H1 (cell line): ENCODE measurements at regions not wholly inside any gene's neighbourhood (a gene's known extent, or its start where the extent isn't known, plus 50 kb on each side); places are given as distances from the start of the nearest gene placed in this dataset.

Source experiments
- CTCF ChIA-PET: fragments of 300-600 bp; sonication (Branson Sonifier 250); formaldehyde crosslinking; loops from one replicate; lab custom pipeline; 2021; ENCODE audit not compliant: partially characterized antibody; lab: Charles Lee
- POLR2A ChIA-PET: fragments of 300-600 bp; sonication (Branson Sonifier 250); formaldehyde crosslinking; loops from one replicate; lab custom pipeline; 2021; ENCODE audit warnings: inconsistent platforms; ENCODE audit not compliant: partially characterized antibody; lab: Charles Lee
- DNase-seq, 2 experiments: peaks; one replicate each; pipeline versions ENCODE4 v3.0.0 to v3.0.0-alpha.2; 2010 to 2022; ENCODE audit warnings: low spot score in 2 of 2, low read depth in 1 of 2, mixed read lengths in 1 of 2
- FAIRE-seq: peaks from 2 replicates; lab custom pipeline; 2011; peaks lifted over from hg19 to GRCh38; lab: Jason Lieb, UNC
- H2AFZ ChIP-seq: 2 replicates; pipeline ENCODE4 v1.8.1; 2012; ENCODE audit warnings: low read length, inconsistent platforms
- H2AK5ac ChIP-seq: 2 replicates; pipeline ENCODE4 v1.6.1; 2013; ENCODE audit warnings: low read depth, low read length
- H2BK120ac ChIP-seq: replicated peaks from 2 replicates; pipeline ENCODE3; 2013; ENCODE audit warnings: low read depth, low read length, inconsistent platforms
- H2BK12ac ChIP-seq: 2 replicates; pipeline ENCODE4 v1.6.1; 2013; ENCODE audit warnings: low read depth, low read length
- H2BK15ac ChIP-seq: 2 replicates; pipeline ENCODE4 v1.6.1; 2013; ENCODE audit warnings: low read length
- H2BK20ac ChIP-seq: 2 replicates; pipeline ENCODE4 v1.6.1; 2013; ENCODE audit warnings: low read length
- H2BK5ac ChIP-seq: 2 replicates; pipeline ENCODE4 v1.6.1; 2013; ENCODE audit warnings: low read depth, low read length
- H3K14ac ChIP-seq: 2 replicates; pipeline ENCODE4 v1.6.1; 2013; ENCODE audit warnings: inconsistent platforms; ENCODE audit not compliant: insufficient read length
- H3K18ac ChIP-seq: 2 replicates; pipeline ENCODE4 v1.6.1; 2013; ENCODE audit warnings: low read length; ENCODE audit errors: extremely low read depth
- H3K23ac ChIP-seq: 2 replicates; pipeline ENCODE4 v1.6.1; 2013; ENCODE audit warnings: inconsistent platforms; ENCODE audit not compliant: insufficient read length
- H3K23me2 ChIP-seq: 2 replicates; pipeline ENCODE4 v1.6.1; 2013; ENCODE audit warnings: low read depth, low read length
- H3K27ac ChIP-seq: 2 replicates; pipeline ENCODE4 v1.6.1; 2011; ENCODE audit warnings: low read depth, low read length, inconsistent platforms
- H3K27me3 ChIP-seq, 4 experiments: replicated peaks in 1 of 4; 1 replicate in 1 of 4; 2 replicates in 3 of 4; pipeline versions ENCODE4 v1.6.1 to v1.8.1; 2011 to 2013; ENCODE audit warnings: low read length in 3 of 4, mild to moderate bottlenecking in 3 of 4, inconsistent platforms in 2 of 4, mixed read lengths in 2 of 4, moderate library complexity in 1 of 4; ENCODE audit not compliant: control insufficient read depth in 3 of 4, insufficient read depth in 3 of 4; ENCODE audit errors: extremely low read depth in 1 of 4
- H3K36me3 ChIP-seq, 4 experiments: 2 replicates each; pipeline versions ENCODE4 v1.6.1 to v1.8.1; 2011 to 2013; ENCODE audit warnings: mild to moderate bottlenecking in 4 of 4, low read length in 3 of 4, moderate library complexity in 2 of 4, control low read depth in 1 of 4, inconsistent platforms in 1 of 4; ENCODE audit not compliant: insufficient read depth in 4 of 4, control insufficient read depth in 2 of 4
- H3K4ac ChIP-seq: replicated peaks from 2 replicates; pipeline ENCODE3; 2013; ENCODE audit warnings: low read length, low read depth, mixed read lengths, inconsistent platforms; ENCODE audit not compliant: insufficient read length
- H3K4me1 ChIP-seq, 4 experiments: replicated peaks in 1 of 4; 1 replicate in 1 of 4; 2 replicates in 3 of 4; pipeline versions ENCODE4 v1.6.1 to v1.8.1; 2011 to 2013; ENCODE audit warnings: low read length in 3 of 4, inconsistent platforms in 2 of 4, mixed read lengths in 1 of 4; ENCODE audit not compliant: insufficient read depth in 4 of 4, control insufficient read depth in 3 of 4
- H3K4me2 ChIP-seq, 2 experiments: 2 replicates each; pipeline versions ENCODE4 v1.6.1 to v1.8.1; 2011 to 2013; ENCODE audit warnings: low read depth in 2 of 2, low read length in 2 of 2, control low read depth in 1 of 2, inconsistent platforms in 1 of 2, mild to moderate bottlenecking in 1 of 2; ENCODE audit not compliant: insufficient read depth in 1 of 2
- H3K4me3 ChIP-seq, 4 experiments: fragments of 200-600, 300-600 bp in 1 of 4; sonication (generic), shearing (Covaris generic), sonication (Bioruptor Twin) in 1 of 4; 2 replicates each; pipeline versions ENCODE4 v1.5.1 to v1.8.1; 2011 to 2016; ENCODE audit warnings: low read length in 4 of 4, low read depth in 3 of 4, control low read depth in 2 of 4, inconsistent platforms in 2 of 4, mild to moderate bottlenecking in 2 of 4, mixed read lengths in 1 of 4, moderate library complexity in 1 of 4; ENCODE audit not compliant: insufficient read depth in 2 of 4; ENCODE audit errors: extremely low read depth in 1 of 4
- H3K56ac ChIP-seq: replicated peaks from 2 replicates; pipeline ENCODE3; 2013; ENCODE audit warnings: low read depth, mild to moderate bottlenecking, mixed read lengths, low read length, inconsistent platforms; ENCODE audit not compliant: insufficient read length
- H3K79me1 ChIP-seq: 2 replicates; pipeline ENCODE4 v1.6.1; 2013; ENCODE audit warnings: low read depth, low read length, control low read depth
- H3K79me2 ChIP-seq, 2 experiments: 2 replicates each; pipeline versions ENCODE4 v1.6.1 to v1.8.1; 2012 to 2013; ENCODE audit warnings: low read length in 2 of 2, mild to moderate bottlenecking in 2 of 2, inconsistent platforms in 1 of 2; ENCODE audit not compliant: insufficient read depth in 2 of 2, control insufficient read depth in 1 of 2
- H3K9ac ChIP-seq, 4 experiments: replicated peaks in 1 of 4; 1 replicate in 1 of 4; 2 replicates in 3 of 4; pipeline versions ENCODE4 v1.6.1 to v1.8.1; 2011 to 2013; ENCODE audit warnings: low read depth in 3 of 4, low read length in 3 of 4, control low read depth in 2 of 4, mild to moderate bottlenecking in 2 of 4, moderate library complexity in 2 of 4, inconsistent platforms in 1 of 4; ENCODE audit errors: extremely low read depth in 1 of 4
- H3K9me3 ChIP-seq, 2 experiments: 2 replicates each; pipeline versions ENCODE4 v1.6.1 to v1.8.1; 2012 to 2013; ENCODE audit warnings: mild to moderate bottlenecking in 2 of 2, moderate library complexity in 2 of 2, control low read depth in 1 of 2, inconsistent platforms in 1 of 2, low read depth in 1 of 2, low read length in 1 of 2, mixed read lengths in 1 of 2; ENCODE audit not compliant: insufficient read depth in 2 of 2
- H4K20me1 ChIP-seq, 2 experiments: replicated peaks in 1 of 2; 2 replicates each; pipeline versions ENCODE3 to v1.8.1; 2011 to 2013; ENCODE audit warnings: inconsistent platforms in 2 of 2, low read length in 2 of 2, mild to moderate bottlenecking in 1 of 2; ENCODE audit not compliant: insufficient read depth in 2 of 2, control insufficient read depth in 1 of 2
- H4K5ac ChIP-seq: 2 replicates; pipeline ENCODE4 v1.6.1; 2013; ENCODE audit warnings: low read length, low read depth, mixed read lengths, inconsistent platforms; ENCODE audit not compliant: insufficient read length
- H4K8ac ChIP-seq: 2 replicates; pipeline ENCODE4 v1.8.0; 2013; ENCODE audit warnings: mild to moderate bottlenecking, moderate library complexity, low read length, inconsistent platforms; ENCODE audit not compliant: insufficient read depth; ENCODE audit errors: extremely low read depth
- H4K91ac ChIP-seq: replicated peaks from 2 replicates; pipeline ENCODE3; 2013; ENCODE audit warnings: low read length, mixed read lengths, inconsistent platforms; ENCODE audit not compliant: insufficient read length
- BRCA1 ChIP-seq: IDR thresholded peaks from 2 replicates; pipeline ENCODE4 v1.6.1; 2012; ENCODE audit warnings: low read depth, low read length, improper control_type of control experiment
- HDAC2 ChIP-seq, 2 experiments: fragments of 300-600 bp in 1 of 2; sonication (generic) in 1 of 2; IDR thresholded peaks; 2 replicates each; pipeline ENCODE4 v1.6.1; 2011 to 2012; ENCODE audit warnings: low read depth in 2 of 2, low read length in 2 of 2, mild to moderate bottlenecking in 2 of 2, moderate library complexity in 2 of 2, borderline replicate concordance in 1 of 2, inconsistent platforms in 1 of 2
- JUN ChIP-seq: IDR thresholded peaks from 2 replicates; pipeline ENCODE4 v1.6.1; 2011; ENCODE audit warnings: low read depth, mild to moderate bottlenecking, improper control_type of control experiment, low read length
- PHF8 ChIP-seq: fragments of 200-600 bp; sonication (generic); conservative IDR thresholded peaks from 2 replicates; pipeline ENCODE4 v1.7.1; 2012; ENCODE audit warnings: low read depth, mild to moderate bottlenecking, inconsistent platforms, low read length, moderate library complexity
- POU5F1 ChIP-seq: IDR thresholded peaks from 2 replicates; pipeline ENCODE4 v1.6.1; 2011; ENCODE audit warnings: low read depth, mild to moderate bottlenecking, low read length, moderate library complexity
- RAD21 ChIP-seq, 2 experiments: IDR thresholded peaks in 1 of 2; conservative IDR thresholded peaks in 1 of 2; 2 replicates each; pipeline ENCODE4 v1.6.1; 2011; ENCODE audit warnings: low read depth in 2 of 2, low read length in 2 of 2, improper control_type of control experiment in 1 of 2, inconsistent platforms in 1 of 2, mild to moderate bottlenecking in 1 of 2, moderate library complexity in 1 of 2
- SIX5 ChIP-seq: IDR thresholded peaks from 2 replicates; pipeline ENCODE4 v1.6.1; 2011; ENCODE audit warnings: mild to moderate bottlenecking, low read depth, low read length
- TCF12 ChIP-seq: IDR thresholded peaks from 2 replicates; pipeline ENCODE4 v1.6.1; 2011; ENCODE audit warnings: low read depth, mild to moderate bottlenecking, low read length

DNA sequence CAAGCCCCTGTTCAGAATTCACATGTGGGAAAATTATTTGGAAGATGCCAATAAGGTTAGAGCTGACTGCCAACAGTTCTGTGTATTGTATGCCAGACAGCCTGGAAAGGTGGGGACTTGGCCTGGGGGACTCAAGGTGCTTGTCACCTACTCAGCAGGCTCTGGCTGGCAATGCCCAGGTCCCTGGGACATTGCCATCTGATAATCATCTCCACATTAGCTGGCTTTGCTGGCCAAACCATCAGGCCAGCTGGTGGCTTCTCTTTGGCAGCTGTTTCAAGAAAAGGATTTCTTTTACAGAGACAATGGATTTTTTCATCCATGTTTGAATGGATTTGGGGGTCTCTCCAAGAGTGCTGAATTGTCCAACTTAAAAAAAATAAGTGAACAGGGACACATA lies 165.2 kb downstream of the BRMS1L start:
- H3K27ac ChIP-seq = no peak overlapping the region

More for the DNA sequence above, 165.2 kb downstream of the BRMS1L start:
- no peak for FAIRE-seq
- Histone ChIP-seq H3K4me1 (no peaks in the 10 kb centered on the region), H2AFZ (no peak overlapping the region), H3K36me3 (no peaks in the 10 kb centered on the region), H2AK5ac (no peak overlapping the region), H3K9ac (no peak overlapping the region), H4K91ac (no peak overlapping the region), H3K4me2 (no peak overlapping the region), H3K23me2 (no peaks in the 10 kb centered on the region; the same call in 1 of the 2 replicates), H3K4me3 (no peak overlapping the region), H3K79me2 (no peaks in the 10 kb centered on the region), H3K14ac (no peak overlapping the region), H2BK5ac (no peak overlapping the region), H3K18ac (no peak overlapping the region), H4K20me1 (no peaks in the 10 kb centered on the region), H2BK20ac (no peak overlapping the region), H2BK15ac (no peak overlapping the region), H3K27me3 (no peaks in the 10 kb centered on the region), H4K8ac (no peak overlapping the region), H2BK120ac (no peak overlapping the region), H3K56ac (no peak overlapping the region), H4K5ac (no peak overlapping the region), H3K4ac (no peak overlapping the region), H2BK12ac (no peak overlapping the region), H3K23ac (no peak overlapping the region), H3K9me3 (no peaks in the 10 kb centered on the region), H3K79me1 (no peaks in the 10 kb centered on the region)
- DNase-seq = no peak
- TF ChIP-seq PHF8 (no peak), TCF12 (no peak), JUN (no peak), SIX5 (no peak), HDAC2 (IDR thresholded peaks at IDR 0.05; ENCODE audit: borderline replicate concordance in 1 of 2, low read depth in 2 of 2, low read length in 2 of 2) (no peak), BRCA1 (no peak), POU5F1 (no peak), RAD21 (IDR thresholded peaks at IDR 0.05 in 1 of 2, conservative IDR thresholded peaks at IDR 0.05 in 1 of 2; ENCODE audit: low read depth in 2 of 2, low read length in 2 of 2) (no peak)
- POLR2A ChIA-PET = no interaction called here
- CTCF ChIA-PET = no interaction called here
